ENCODE measurements at regions not wholly inside any gene's neighbourhood (a gene's known extent, or its start where the extent isn't known, plus 50 kb on each side); places are given as distances from the start of the nearest gene placed in this dataset.
"Not testable (repeated sequence)": the region's sequence is repeated elsewhere in the genome, so short reads cannot be mapped to it uniquely, and the experiment has no call there.

DNA sequence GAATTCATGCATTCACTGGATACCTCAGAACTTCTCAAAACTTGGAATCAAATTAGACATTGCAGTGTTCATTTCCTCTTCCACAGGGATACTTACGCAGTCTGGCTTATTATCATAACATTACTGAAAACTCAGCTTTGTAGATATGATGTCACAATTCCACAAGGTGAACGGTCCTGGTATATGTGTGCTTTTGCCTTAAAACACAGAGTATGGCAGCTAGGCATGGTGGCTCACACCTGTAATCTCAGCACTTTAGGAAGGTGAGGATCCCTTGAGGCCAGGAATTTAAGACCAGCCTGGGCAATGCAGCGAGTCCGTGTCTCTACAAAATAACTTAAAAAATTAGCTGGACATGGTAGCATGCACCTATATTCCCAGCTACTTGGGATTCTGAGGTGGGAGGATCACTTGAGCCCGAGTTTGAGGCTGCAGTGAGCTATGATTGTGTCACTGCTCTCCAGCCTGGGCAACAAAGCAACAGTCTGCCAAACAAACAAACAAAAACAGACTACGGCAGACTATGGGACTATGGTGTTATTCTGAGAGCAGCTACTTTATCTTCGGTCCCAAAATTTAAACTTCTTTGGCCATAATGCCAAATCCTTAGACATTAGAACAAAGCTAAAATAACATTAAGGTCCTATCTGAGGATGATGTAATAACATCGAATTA, 1191.9 kb upstream of the SLC39A10 start:
- Histone ChIP-seq H3K27ac (no peak overlapping the region), H3K9me3 (no peaks in the 10 kb centered on the region), H3K27me3 (replicated peaks; ENCODE audit: insufficient read depth) (no peaks in the 10 kb centered on the region), H3K36me3 (no peaks in the 10 kb centered on the region), H3K4me1 (ENCODE audit: control insufficient read depth in 1 of 2, low read depth in 2 of 2) (no peaks in the 10 kb centered on the region), H3K4me3 (no peak overlapping the region)
- ATAC-seq (ENCODE audit: insufficient number of reproducible peaks, low FRiP score, low read depth) (no peak), DNase-seq (ENCODE audit: low spot score) (no peak)
- TF ChIP-seq CTCF (IDR thresholded peaks at IDR 0.05), result no peak

DNA sequence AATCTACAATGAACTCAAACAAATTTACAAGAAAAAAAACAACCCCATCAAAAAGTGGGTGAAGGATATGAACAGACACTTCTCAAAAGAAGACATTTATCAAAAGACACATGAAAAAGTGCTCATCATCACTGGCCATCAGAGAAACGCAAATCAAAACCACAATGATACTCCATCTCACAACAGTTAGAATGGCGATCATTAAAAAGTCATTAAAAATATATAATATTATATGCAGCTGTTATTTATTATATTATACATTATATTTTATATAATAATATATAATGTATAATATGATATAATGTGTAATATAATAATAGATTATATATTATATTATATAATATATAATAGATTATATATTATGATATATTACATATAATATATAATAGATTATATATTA, 1194.1 kb upstream of the SLC39A10 start:
- H3K9me3 ChIP-seq; DNase-seq (ENCODE audit: low spot score); ATAC-seq (ENCODE audit: insufficient number of reproducible peaks, low FRiP score, low read depth): not testable (repeated sequence)

GRCh38 chr2:194455358-194455757, 1201.7 kb upstream of the SLC39A10 start:
- Histone ChIP-seq H3K4me1 (ENCODE audit: control insufficient read depth in 1 of 2, low read depth in 2 of 2) (no peaks in the 10 kb centered on the region), H3K9me3 (no peaks in the 10 kb centered on the region), H3K27me3 (replicated peaks; ENCODE audit: insufficient read depth) (no peaks in the 10 kb centered on the region), H3K4me3 (no peak overlapping the region), H3K36me3 (no peaks in the 10 kb centered on the region), H3K27ac (no peak overlapping the region)
- ATAC-seq (ENCODE audit: insufficient number of reproducible peaks, low FRiP score, low read depth) (no peak), DNase-seq (ENCODE audit: low spot score) (no peak)
- no peak for TF ChIP-seq CTCF (IDR thresholded peaks at IDR 0.05)

More for the DNA sequence above, 1194.1 kb upstream of the SLC39A10 start:
- not testable (repeated sequence) for H3K27me3 ChIP-seq (replicated peaks; ENCODE audit: insufficient read depth); H3K4me3 ChIP-seq; H3K36me3 ChIP-seq; H3K4me1 ChIP-seq (ENCODE audit: control insufficient read depth in 1 of 2, low read depth in 2 of 2); H3K27ac ChIP-seq

GRCh38 chr2:194452504-194452903, 1204.5 kb upstream of the SLC39A10 start:
- H3K27me3 ChIP-seq (replicated peaks; ENCODE audit: insufficient read depth), result no peaks in the 10 kb centered on the region
- H3K9me3 ChIP-seq, result no peaks in the 10 kb centered on the region
- no peaks in the 10 kb centered on the region for H3K36me3 ChIP-seq
- H3K4me1 ChIP-seq (ENCODE audit: control insufficient read depth in 1 of 2, low read depth in 2 of 2), result no peaks in the 10 kb centered on the region
- ATAC-seq (ENCODE audit: insufficient number of reproducible peaks, low FRiP score, low read depth) (no peak), DNase-seq (ENCODE audit: low spot score) (no peak)
- no peak overlapping the region for H3K4me3 ChIP-seq
- H3K27ac ChIP-seq, result no peak overlapping the region
- no peak for TF ChIP-seq CTCF (IDR thresholded peaks at IDR 0.05)

GRCh38 chr2:194445226-194445625, 1211.8 kb upstream of the SLC39A10 start:
- DNase-seq (ENCODE audit: low spot score) (no peak), ATAC-seq (ENCODE audit: insufficient number of reproducible peaks, low FRiP score, low read depth) (no peak)
- Histone ChIP-seq H3K4me1 (ENCODE audit: control insufficient read depth in 1 of 2, low read depth in 2 of 2) (no peaks in the 10 kb centered on the region), H3K27me3 (replicated peaks; ENCODE audit: insufficient read depth) (no peaks in the 10 kb centered on the region), H3K9me3 (no peaks in the 10 kb centered on the region), H3K27ac (no peak overlapping the region), H3K4me3 (no peak overlapping the region), H3K36me3 (no peaks in the 10 kb centered on the region)
- TF ChIP-seq CTCF (IDR thresholded peaks at IDR 0.05), result no peak

DNA sequence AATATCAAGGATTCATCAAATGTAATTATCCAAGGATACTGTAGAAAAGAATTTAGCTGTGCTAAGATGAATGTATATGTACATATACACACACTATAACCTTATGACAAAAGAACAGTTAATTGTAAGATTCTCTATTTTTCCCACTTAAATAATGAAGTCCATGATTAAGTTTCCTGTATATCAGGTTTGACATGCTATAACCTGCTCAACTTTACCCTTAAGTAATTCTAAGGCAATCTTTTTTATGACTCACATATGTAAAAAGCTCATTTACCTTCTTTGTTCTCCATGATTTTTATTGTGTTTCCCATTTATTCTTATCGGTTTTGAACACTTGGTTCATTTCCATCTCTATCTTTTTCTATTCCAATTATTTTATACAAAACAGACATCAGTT, 1213.1 kb upstream of the SLC39A10 start:
- H3K27me3 ChIP-seq (replicated peaks; ENCODE audit: insufficient read depth), result no peaks in the 10 kb centered on the region
- H3K4me1 ChIP-seq (ENCODE audit: control insufficient read depth in 1 of 2, low read depth in 2 of 2), result no peaks in the 10 kb centered on the region
- no peak overlapping the region for H3K27ac ChIP-seq
- H3K9me3 ChIP-seq, result no peaks in the 10 kb centered on the region
- H3K4me3 ChIP-seq, result no peak overlapping the region
- no peaks in the 10 kb centered on the region for H3K36me3 ChIP-seq
- ATAC-seq (ENCODE audit: insufficient number of reproducible peaks, low FRiP score, low read depth), result no peak
- DNase-seq (ENCODE audit: low spot score), result no peak
- no peak for TF ChIP-seq CTCF (IDR thresholded peaks at IDR 0.05)

Data from thoracic aorta (tissue), 2 donors.